Neural cell (in vitro differentiated cells): ENCODE measurements at regions not wholly inside any gene's neighbourhood (a gene's known extent, or its start where the extent isn't known, plus 50 kb on each side); places are given as distances from the start of the nearest gene placed in this dataset.

ENCODE experiments used
- H2AFZ ChIP-seq: fragments of 200-600, 300-800 bp; sonication (generic), shearing (Covaris generic); 2 replicates; pipeline ENCODE4 v1.6.0; 2014; ENCODE audit warnings: low read depth, mild to moderate bottlenecking, antibody characterized with exemption, low read length, moderate library complexity
- H3F3A ChIP-seq: fragments of 200-600 bp; shearing (Covaris generic); 2 replicates; pipeline ENCODE4 v1.6.1; 2016; ENCODE audit warnings: mild to moderate bottlenecking, moderate library complexity, mixed read lengths, antibody characterized with exemption, low read length; ENCODE audit not compliant: insufficient read depth, poor library complexity, severe bottlenecking
- H3K27ac ChIP-seq: fragments of 200-600, 300-800 bp; sonication (generic), shearing (Covaris generic); 2 replicates; pipeline ENCODE4 v1.5.1; 2014; ENCODE audit warnings: mild to moderate bottlenecking, low read length, moderate library complexity
- H3K27me3 ChIP-seq: fragments of 300-800, 200-600 bp; sonication (generic), shearing (Covaris generic); 2 replicates; pipeline ENCODE4 v1.6.0; 2014; ENCODE audit warnings: mild to moderate bottlenecking, low read depth, low read length, moderate library complexity; ENCODE audit not compliant: insufficient read depth
- H3K36me3 ChIP-seq: fragments of 300-800, 200-600 bp; sonication (generic), shearing (Covaris generic); 2 replicates; pipeline ENCODE4 v1.5.1; 2014; ENCODE audit warnings: mild to moderate bottlenecking, antibody characterized with exemption, low read length, moderate library complexity; ENCODE audit not compliant: insufficient read depth
- H3K4me2 ChIP-seq: fragments of 300-800, 200-600 bp; sonication (generic), shearing (Covaris generic); 2 replicates; pipeline ENCODE4 v1.6.0; 2014; ENCODE audit warnings: mild to moderate bottlenecking, low read length
- H3K4me3 ChIP-seq: fragments of 300-800, 200-600 bp; sonication (generic), shearing (Covaris generic); 2 replicates; pipeline ENCODE4 v1.5.1; 2014; ENCODE audit warnings: mild to moderate bottlenecking, low read length, moderate library complexity
- H3K79me2 ChIP-seq: fragments of 200-600 bp; shearing (Covaris generic); replicated peaks from 2 replicates; pipeline ENCODE4 v1.6.0; 2014; ENCODE audit warnings: mild to moderate bottlenecking, low read length, moderate library complexity; ENCODE audit not compliant: insufficient read depth
- H3K9ac ChIP-seq: fragments of 300-800, 200-600 bp; sonication (generic), shearing (Covaris generic); 2 replicates; pipeline ENCODE4 v1.6.1; 2016; ENCODE audit warnings: mild to moderate bottlenecking, low read length, mixed read lengths
- H3K9me2 ChIP-seq: fragments of 200-600 bp; shearing (Covaris generic); 2 replicates; pipeline ENCODE4 v1.6.1; 2016; ENCODE audit warnings: mild to moderate bottlenecking, low read length, mixed read lengths; ENCODE audit not compliant: insufficient read depth
- H3K9me3 ChIP-seq: fragments of 200-600, 300-800 bp; sonication (generic), shearing (Covaris generic); 2 replicates; pipeline ENCODE4 v1.6.1; 2016; ENCODE audit warnings: mild to moderate bottlenecking, mixed run types, low read length, moderate library complexity, mixed read lengths
- H4K20me1 ChIP-seq: fragments of 200-600 bp; shearing (Covaris generic); 2 replicates; pipeline ENCODE4 v1.6.1; 2016; ENCODE audit warnings: mild to moderate bottlenecking, mixed run types; ENCODE audit not compliant: insufficient read depth
- EP300 ChIP-seq: fragments of 450-650 bp; conservative IDR thresholded peaks from 2 replicates; pipeline ENCODE4 v1.6.1; 2014; ENCODE audit warnings: antibody characterized with exemption, mild to moderate bottlenecking, moderate library complexity; ENCODE audit not compliant: poor library complexity, severe bottlenecking
- EZH2 ChIP-seq: fragments of 200-600, 300-800 bp; shearing (Covaris generic), sonication (generic); IDR thresholded peaks from 2 replicates; pipeline ENCODE4 v1.6.1; 2014; ENCODE audit warnings: antibody characterized with exemption, low read length, borderline replicate concordance, mild to moderate bottlenecking; ENCODE audit not compliant: insufficient read depth, poor library complexity, severe bottlenecking
- MXI1 ChIP-seq: fragments of 450-650 bp; conservative IDR thresholded peaks from 2 replicates; pipeline ENCODE4 v1.6.1; 2014; ENCODE audit warnings: antibody characterized with exemption, mild to moderate bottlenecking; ENCODE audit not compliant: poor library complexity, severe bottlenecking
- POLR2AphosphoS5 ChIP-seq: IDR thresholded peaks from 2 replicates; pipeline ENCODE4 v1.6.1; 2012
- RAD21 ChIP-seq: fragments of 450-650 bp; conservative IDR thresholded peaks from 2 replicates; pipeline ENCODE4 v1.6.1; 2014; ENCODE audit warnings: antibody characterized with exemption, mild to moderate bottlenecking, moderate library complexity
- SMC3 ChIP-seq: fragments of 450-650 bp; conservative IDR thresholded peaks from 2 replicates; pipeline ENCODE4 v1.6.1; 2014; ENCODE audit warnings: antibody characterized with exemption, mild to moderate bottlenecking, moderate library complexity; ENCODE audit not compliant: poor library complexity
- TAF1 ChIP-seq: IDR thresholded peaks from 2 replicates; pipeline ENCODE4 v1.6.1; 2012; ENCODE audit warnings: low read depth
- TF ChIP-seq, protein P1 (sequence below): IDR thresholded peaks from 2 replicates; pipeline ENCODE4 v1.6.1; 2012; ENCODE audit warnings: borderline replicate concordance
- TF ChIP-seq, protein P2 (sequence below): fragments of 450-650 bp; IDR thresholded peaks from 2 replicates; pipeline ENCODE4 v1.5.1; 2014; ENCODE audit warnings: antibody characterized with exemption, mild to moderate bottlenecking, moderate library complexity; ENCODE audit not compliant: poor library complexity, severe bottlenecking

DNA sequence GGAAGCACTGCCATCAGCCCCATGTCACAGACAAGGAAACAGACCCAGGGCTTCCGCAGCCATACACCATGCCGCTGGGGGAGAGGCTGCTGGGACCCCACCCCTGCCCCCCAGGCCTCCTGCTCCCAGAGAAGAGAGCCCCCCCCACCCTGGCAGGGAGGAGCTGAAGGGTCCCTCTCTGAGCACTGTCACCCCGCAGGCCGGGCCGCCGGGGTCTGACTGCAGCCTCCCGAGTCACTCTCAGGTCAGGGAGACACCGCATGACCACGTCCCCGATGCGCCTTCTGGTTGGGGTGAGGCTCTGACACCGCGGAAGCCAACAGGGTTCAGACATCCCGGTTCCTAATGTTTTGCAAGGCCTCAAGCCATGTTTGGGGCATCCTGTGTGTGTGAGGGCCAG is 102.3 kb downstream of the SIK1 start:
- H3K36me3 ChIP-seq, result no peaks in the 10 kb centered on the region
- H3K27me3 ChIP-seq, result no peaks in the 10 kb centered on the region
- H3K9ac ChIP-seq, result no peak overlapping the region
- no peak overlapping the region for H3K4me3 ChIP-seq
- no peaks in the 10 kb centered on the region for H3F3A ChIP-seq
- H3K79me2 ChIP-seq, result no peaks in the 10 kb centered on the region
- H3K9me2 ChIP-seq, result no peaks in the 10 kb centered on the region
- H4K20me1 ChIP-seq, result no peaks in the 10 kb centered on the region
- no peaks in the 10 kb centered on the region for H3K9me3 ChIP-seq
- no peak overlapping the region for H3K27ac ChIP-seq
- no peak overlapping the region for H3K4me2 ChIP-seq
- no peak for TF ChIP-seq EZH2
- TF ChIP-seq POLR2AphosphoS5, result no peak
- TF ChIP-seq RAD21, result no peak
- TF ChIP-seq, protein P1, sequence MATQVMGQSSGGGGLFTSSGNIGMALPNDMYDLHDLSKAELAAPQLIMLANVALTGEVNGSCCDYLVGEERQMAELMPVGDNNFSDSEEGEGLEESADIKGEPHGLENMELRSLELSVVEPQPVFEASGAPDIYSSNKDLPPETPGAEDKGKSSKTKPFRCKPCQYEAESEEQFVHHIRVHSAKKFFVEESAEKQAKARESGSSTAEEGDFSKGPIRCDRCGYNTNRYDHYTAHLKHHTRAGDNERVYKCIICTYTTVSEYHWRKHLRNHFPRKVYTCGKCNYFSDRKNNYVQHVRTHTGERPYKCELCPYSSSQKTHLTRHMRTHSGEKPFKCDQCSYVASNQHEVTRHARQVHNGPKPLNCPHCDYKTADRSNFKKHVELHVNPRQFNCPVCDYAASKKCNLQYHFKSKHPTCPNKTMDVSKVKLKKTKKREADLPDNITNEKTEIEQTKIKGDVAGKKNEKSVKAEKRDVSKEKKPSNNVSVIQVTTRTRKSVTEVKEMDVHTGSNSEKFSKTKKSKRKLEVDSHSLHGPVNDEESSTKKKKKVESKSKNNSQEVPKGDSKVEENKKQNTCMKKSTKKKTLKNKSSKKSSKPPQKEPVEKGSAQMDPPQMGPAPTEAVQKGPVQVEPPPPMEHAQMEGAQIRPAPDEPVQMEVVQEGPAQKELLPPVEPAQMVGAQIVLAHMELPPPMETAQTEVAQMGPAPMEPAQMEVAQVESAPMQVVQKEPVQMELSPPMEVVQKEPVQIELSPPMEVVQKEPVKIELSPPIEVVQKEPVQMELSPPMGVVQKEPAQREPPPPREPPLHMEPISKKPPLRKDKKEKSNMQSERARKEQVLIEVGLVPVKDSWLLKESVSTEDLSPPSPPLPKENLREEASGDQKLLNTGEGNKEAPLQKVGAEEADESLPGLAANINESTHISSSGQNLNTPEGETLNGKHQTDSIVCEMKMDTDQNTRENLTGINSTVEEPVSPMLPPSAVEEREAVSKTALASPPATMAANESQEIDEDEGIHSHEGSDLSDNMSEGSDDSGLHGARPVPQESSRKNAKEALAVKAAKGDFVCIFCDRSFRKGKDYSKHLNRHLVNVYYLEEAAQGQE, result no peak
- no peak for TF ChIP-seq MXI1
- no peak overlapping the region for H2AFZ ChIP-seq

DNA sequence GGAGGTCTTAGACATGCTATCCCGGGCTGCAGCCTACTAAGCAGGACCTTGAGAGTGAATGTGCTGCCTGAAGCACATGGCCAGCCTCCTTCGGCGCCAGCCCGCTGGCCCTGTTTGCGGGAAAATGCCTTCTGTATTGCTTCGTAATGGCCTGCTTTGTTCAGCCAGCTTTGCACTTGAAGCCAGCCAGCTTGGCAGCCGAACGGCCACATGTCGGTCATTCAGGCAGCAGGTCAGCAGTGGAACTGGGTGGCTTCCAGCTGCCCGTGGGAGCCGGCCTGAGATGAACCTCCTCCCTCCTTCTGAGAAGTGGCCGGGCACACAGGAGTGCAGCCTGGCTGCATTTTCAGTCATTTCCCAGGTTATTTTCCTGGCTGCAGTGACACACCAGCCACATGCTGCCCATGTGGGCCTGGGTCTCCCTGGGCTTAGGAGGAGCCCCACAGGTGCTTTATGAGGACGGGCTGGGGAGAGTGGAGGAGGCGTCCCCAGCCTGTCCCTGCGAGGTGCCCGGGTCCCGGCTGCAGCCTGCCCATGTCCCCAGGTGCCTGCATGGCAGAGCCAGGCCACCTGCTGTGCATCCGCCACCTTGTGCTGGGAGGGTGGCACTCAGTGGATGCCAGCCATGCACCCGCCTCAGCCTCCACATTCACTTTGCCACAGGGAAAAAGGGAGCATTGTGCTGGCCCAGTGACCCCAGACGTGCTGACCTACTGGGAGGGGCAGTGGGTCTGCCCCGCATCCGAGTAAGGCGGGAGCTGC is 103.5 kb downstream of the SIK1 start:
- Histone ChIP-seq H2AFZ (no peak overlapping the region), H4K20me1 (no peaks in the 10 kb centered on the region), H3K79me2 (no peaks in the 10 kb centered on the region), H3K4me2 (no peak overlapping the region), H3K27ac (no peak overlapping the region), H3K4me3 (no peak overlapping the region), H3F3A (peaks cover 4% of the 10 kb centered on the region), H3K9me3 (no peaks in the 10 kb centered on the region), H3K36me3 (no peaks in the 10 kb centered on the region), H3K9ac (no peak overlapping the region), H3K27me3 (no peaks in the 10 kb centered on the region), H3K9me2 (no peaks in the 10 kb centered on the region)
- TF ChIP-seq RAD21 (no peak), MXI1 (no peak), EZH2 (no peak), POLR2AphosphoS5 (no peak), EP300 (no peak), TAF1 (no peak), SMC3 (no peak)
- TF ChIP-seq, protein P2, sequence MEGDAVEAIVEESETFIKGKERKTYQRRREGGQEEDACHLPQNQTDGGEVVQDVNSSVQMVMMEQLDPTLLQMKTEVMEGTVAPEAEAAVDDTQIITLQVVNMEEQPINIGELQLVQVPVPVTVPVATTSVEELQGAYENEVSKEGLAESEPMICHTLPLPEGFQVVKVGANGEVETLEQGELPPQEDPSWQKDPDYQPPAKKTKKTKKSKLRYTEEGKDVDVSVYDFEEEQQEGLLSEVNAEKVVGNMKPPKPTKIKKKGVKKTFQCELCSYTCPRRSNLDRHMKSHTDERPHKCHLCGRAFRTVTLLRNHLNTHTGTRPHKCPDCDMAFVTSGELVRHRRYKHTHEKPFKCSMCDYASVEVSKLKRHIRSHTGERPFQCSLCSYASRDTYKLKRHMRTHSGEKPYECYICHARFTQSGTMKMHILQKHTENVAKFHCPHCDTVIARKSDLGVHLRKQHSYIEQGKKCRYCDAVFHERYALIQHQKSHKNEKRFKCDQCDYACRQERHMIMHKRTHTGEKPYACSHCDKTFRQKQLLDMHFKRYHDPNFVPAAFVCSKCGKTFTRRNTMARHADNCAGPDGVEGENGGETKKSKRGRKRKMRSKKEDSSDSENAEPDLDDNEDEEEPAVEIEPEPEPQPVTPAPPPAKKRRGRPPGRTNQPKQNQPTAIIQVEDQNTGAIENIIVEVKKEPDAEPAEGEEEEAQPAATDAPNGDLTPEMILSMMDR, result no peak
- TF ChIP-seq, protein P1, result no peak
